ENCODE measurements at regions not wholly inside any gene's neighbourhood (a gene's known extent, or its start where the extent isn't known, plus 50 kb on each side); places are given as distances from the start of the nearest gene placed in this dataset.

- TF ChIP-seq POLR2AphosphoS5 (IDR thresholded peaks at IDR 0.05; ENCODE audit: low read depth, low read length) (no peak), TAF1 (IDR thresholded peaks at IDR 0.05; ENCODE audit: borderline replicate concordance, low read depth, low read length) (no peak)
Measured at GRCh38 chr5:88952996-88953643, 70.1 kb upstream of the MEF2C start.

Measured in GM12892 (cell line).